ENCODE measurements at regions not wholly inside any gene's neighbourhood (a gene's known extent, or its start where the extent isn't known, plus 50 kb on each side); places are given as distances from the start of the nearest gene placed in this dataset.

DNA sequence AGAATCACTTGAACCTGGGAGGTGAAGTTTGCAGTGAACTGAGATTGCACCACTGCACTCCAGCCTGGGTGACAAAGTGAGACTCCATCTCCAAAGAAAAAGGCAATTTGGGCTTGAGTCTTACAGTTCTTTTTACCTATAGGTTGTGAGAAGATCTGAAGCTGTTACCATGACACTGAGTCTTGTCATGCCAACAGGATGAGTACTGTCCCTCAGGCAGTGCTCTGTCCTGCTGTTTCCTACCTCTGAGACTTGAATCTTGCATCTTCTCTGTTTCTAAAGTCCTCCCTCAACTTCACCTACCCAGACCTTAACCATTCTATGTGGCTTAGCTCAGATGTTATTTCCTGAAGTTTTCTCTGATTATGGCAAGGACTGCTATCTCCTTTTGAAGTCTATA, 400.8 kb upstream of the PRICKLE1 start:
- H3K4me3 ChIP-seq (ENCODE audit: low read depth, low read length), result no peak overlapping the region

DNA sequence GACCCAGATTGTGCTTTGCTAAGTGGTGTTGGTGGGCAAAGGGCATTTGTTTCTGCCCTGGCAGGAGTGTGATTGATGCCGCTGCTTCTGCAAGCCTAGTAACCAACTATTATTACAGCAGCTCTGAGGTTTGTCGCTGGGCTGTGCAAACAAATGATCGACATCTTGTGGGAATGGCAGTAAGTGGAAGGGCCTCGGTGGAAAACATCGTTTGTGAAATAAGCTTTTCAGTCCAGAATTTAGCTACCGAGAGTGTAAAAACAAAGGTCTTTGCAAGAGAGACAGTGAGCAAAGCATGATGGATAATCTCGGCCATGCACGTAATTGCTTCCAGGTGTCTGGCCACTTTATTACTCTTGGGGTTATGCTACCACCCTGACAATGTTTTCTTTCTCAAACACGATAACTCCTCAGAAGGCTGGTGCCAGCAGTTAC, 397.7 kb upstream of the PRICKLE1 start:
- DNase-seq (ENCODE audit: low read depth), result no peak
- H3K4me3 ChIP-seq (ENCODE audit: low read depth, low read length), result no peak overlapping the region

More for the DNA sequence above, 400.8 kb upstream of the PRICKLE1 start:
- no peak for DNase-seq (ENCODE audit: low read depth)

DNA sequence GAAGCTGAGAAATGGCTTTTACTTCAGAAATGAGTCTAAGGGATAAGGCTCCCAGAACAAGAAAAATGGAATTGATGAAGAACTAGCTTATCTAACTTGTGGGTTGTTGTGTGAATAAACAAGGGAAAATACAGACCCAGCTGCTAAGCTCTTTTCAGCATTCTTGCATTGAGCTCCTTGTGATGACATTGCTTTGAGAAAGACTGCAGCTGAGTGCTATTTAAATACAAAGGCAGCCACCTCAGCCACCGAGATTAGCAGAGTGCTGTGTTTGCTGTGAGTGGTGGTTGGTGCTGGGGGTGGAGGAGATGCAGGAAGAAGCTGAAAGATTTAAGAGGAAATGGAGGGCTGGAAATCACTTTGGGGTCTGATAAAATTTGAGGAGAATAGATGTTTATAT, 396.0 kb upstream of the PRICKLE1 start:
- no peak for DNase-seq (ENCODE audit: low read depth)
- H3K4me3 ChIP-seq (ENCODE audit: low read depth, low read length), result no peak overlapping the region

DNA sequence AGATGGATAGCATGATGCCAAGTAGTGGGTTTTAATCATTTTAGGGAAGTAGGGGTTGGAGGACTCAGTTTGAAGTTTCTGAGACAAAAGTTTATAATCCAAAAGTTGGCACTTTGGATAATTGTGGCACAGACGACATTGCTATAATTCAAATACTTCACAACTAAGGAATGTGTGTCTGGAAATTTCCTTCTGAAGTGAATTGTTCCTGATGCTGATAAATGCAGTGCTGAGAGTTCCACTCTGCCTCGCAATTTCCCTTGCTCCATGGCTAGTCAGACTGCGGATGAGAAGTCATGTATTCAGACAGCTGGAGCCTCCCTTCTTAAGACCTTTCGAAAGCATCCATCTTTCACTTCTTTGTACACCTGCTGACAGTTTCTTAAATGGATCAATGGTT, 393.3 kb upstream of the PRICKLE1 start:
- H3K4me3 ChIP-seq (ENCODE audit: low read depth, low read length), result no peak overlapping the region
- no peak for DNase-seq (ENCODE audit: low read depth)

DNA sequence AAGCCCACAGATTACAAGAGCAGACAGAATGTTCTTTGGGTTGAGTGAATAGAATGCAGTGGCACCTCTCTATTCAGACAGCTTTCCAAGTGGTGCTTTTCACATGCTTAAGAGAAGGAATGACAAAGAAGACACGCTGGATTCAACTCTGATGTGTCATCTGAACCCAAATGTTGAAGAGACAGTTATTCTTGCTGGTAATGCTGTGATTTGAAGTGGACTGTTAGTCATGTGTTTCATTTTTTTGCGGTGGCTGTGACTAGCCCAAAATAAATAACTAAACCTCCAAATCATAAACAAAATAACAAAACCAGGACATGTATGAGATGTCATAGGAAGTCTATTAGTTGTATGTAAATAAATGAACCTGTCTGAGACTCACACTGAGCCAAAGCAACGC, 391.8 kb upstream of the PRICKLE1 start:
- DNase-seq (ENCODE audit: low read depth), result no peak
- no peak overlapping the region for H3K4me3 ChIP-seq (ENCODE audit: low read depth, low read length)

DNA sequence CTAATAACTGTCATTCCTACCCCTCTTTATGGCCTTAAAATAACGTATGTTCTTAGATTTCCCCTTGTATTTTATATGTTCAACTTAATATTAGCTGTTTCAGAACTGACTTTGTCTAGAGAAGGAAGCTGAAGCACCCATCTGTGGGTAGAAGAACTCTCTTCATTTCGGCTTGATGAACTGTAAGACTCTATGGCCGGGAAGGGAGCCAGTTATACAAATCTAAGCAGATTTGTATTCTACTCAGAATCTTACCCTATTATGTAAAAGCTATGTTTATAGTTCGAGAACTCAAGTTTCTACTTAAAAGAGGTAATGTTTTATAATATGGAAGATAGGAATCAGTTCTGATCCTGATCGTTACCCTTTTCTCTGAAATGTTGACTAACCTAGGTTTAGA, 390.9 kb upstream of the PRICKLE1 start:
- H3K4me3 ChIP-seq (ENCODE audit: low read depth, low read length), result no peak overlapping the region

DNA sequence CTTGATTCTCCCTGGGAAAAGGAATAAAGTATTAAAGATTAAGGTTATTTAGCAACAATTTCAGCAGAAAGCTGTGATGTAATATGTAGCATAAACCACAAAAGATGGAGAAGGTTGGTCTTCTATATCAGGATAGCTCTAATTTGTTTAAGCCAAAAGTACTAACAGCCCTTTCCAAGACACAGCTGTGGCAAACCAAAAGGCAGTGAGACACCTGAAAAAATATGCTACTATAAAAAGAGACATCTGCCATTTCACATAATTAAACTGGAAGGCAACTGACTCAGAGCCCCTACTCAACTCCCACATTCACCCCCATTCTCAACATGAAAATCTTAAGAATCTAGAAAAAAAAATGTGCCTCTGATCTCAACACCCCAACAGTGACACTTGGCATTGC, 390.2 kb upstream of the PRICKLE1 start:
- no peak overlapping the region for H3K4me3 ChIP-seq (ENCODE audit: low read depth, low read length)
- no peak for DNase-seq (ENCODE audit: low read depth)

More for the DNA sequence above, 390.9 kb upstream of the PRICKLE1 start:
- no peak for DNase-seq (ENCODE audit: low read depth)

DNA sequence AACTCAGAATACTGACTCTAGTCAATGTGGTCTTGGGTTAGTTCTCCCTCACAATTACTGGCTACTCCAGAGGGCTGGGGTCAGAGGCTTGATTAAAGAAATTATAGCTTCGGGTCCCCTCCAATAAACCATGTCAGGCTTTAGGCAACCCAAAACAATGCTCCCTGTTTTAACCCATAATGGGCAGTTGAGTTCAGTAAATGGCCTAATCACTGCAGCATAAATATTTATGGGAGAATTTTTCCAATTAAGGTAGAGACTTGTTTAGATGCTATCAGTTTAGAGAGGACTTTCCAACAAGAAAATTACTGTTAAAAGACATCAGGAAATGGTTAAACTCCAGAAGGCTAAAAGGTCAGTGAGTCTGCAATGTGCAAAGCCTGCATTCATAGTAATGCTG, 389.2 kb upstream of the PRICKLE1 start:
- no peak for DNase-seq (ENCODE audit: low read depth)
- H3K4me3 ChIP-seq (ENCODE audit: low read depth, low read length), result no peak overlapping the region

DNA sequence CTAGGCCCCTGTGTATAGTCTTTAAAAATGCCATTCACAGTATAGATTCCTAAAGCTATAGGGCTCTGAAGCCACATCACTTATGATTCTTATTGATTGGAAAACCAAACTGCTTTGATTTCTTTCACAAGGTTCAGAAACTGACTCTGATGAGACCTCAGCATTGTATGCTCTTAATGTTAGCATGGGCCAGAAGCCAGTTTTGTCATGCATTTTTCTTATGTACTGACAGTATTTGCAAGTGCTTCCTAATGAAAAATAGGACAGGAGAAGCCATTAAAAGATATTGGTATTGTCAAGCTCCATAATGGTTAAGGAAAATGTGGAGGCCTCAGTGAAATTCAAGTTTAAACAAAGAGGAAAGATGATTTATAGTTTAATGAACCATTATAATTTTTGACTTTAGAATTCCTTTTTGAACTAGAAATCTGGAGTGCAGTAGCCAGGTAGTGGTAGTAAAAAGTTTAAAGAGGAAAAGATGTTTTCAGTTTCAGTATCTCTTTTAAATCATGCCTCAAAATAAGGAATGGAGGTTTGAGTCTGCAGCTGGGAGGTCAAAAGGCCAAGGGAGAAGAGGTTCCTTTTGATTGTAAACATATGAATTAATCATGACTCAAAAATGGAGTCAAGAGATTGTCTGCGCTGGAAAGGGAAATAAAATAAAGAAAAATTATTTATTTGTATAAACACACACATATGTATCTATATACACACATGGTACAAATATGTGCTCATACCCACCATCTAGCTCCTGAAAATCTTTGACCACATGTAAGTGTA, 388.1 kb upstream of the PRICKLE1 start:
- no peak for DNase-seq (ENCODE audit: low read depth)
- H3K4me3 ChIP-seq (ENCODE audit: low read depth, low read length), result no peak overlapping the region

DNA sequence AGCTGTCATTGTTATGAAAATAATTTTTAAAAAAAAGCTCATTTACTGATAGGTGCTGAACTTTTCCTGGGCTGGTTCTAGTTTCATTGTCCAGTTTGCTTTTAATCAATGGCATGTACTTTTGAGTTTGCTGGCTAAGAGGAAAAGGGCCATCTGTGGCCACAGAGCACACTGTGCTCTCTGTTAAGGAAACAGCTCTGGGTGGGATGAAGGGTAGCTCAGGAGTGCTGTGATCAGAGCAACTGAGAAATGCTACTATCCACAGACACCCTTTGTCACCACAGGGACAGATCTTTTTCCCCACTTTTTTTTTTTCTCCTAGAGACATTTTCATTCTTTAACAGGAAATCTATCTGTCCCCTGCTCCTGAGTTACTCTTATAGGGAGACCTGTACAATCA, 387.1 kb upstream of the PRICKLE1 start:
- no peak overlapping the region for H3K4me3 ChIP-seq (ENCODE audit: low read depth, low read length)
- DNase-seq (ENCODE audit: low read depth), result no peak

DNA sequence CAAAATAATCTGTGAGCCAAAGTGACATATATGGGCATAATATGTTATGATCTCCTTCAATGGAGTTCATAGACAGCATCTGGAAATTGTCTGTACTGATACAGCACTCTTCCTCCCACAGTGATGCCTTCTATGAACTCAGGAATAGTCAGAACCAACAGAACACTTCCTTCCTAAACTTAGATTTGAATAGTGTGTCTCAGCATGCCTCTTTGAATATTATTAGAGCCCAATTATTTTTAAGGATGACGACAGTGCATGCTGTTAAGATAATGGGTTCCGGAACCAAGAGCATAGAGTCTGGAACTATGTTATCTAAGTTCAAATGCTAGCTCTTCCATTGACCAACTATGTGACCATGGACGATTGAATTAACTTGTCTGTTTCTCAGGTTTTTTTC, 386.6 kb upstream of the PRICKLE1 start:
- DNase-seq (ENCODE audit: low read depth), result no peak
- no peak overlapping the region for H3K4me3 ChIP-seq (ENCODE audit: low read depth, low read length)

DNA sequence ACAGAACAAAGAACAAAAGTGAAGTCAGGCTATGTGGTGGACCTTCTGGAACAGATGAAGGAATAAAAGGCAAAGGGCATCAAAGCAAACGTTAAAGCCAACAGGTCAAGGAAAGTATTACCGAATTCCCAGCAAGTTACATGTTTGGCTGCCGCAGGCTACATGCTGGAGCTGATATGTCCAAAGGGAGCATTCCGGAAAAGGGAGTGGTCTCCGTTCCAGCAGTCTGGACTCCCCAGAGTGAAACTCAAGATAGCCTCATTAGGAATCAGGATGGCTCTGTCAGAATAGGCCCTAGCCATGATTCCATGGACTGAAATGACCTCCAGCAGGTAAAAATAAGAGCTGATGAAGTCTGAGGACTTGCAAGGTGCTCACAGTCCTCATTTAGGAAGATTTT, 379.8 kb upstream of the PRICKLE1 start:
- H3K4me3 ChIP-seq (ENCODE audit: low read depth, low read length), result no peak overlapping the region
- no peak for DNase-seq (ENCODE audit: low read depth)

DNA sequence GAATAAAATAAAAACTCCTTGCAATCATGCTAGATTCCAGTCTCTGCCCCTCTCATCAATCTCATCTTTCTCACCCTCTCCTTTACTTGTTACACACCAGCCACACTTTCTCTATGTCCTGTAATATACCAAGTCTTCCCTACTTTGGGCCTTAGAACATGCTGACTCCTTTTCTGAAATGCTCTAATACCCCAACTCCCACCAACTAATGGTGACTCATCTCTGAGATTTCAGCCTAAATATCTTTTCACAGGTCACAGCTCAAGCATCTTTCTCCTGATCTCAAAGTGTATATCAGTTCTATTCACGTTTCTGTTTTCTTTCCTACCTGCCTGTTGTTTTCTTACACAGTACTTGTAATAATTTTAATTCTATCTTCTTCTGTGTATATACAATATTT, 378.9 kb upstream of the PRICKLE1 start:
- no peak for DNase-seq (ENCODE audit: low read depth)
- H3K4me3 ChIP-seq (ENCODE audit: low read depth, low read length), result no peak overlapping the region

DNA sequence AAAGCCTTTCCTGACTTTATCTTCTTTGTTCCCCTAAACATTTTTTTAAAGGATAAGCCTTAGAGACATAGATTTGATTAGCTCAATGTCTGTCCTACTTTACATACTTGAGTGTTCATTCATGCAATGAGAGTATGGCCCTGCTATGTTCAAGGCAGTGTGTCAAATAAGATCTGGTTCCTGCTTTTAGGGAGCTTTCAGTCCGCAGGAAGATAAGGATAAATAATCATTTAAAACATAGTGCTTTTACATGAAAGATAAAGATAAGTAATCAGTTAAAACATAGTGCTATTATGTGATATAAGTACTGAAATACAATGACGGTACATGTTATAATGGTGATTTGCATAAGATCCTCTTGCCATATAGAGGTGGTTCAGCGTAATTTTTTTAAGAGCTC, 378.3 kb upstream of the PRICKLE1 start:
- H3K4me3 ChIP-seq (ENCODE audit: low read depth, low read length), result no peak overlapping the region

DNA sequence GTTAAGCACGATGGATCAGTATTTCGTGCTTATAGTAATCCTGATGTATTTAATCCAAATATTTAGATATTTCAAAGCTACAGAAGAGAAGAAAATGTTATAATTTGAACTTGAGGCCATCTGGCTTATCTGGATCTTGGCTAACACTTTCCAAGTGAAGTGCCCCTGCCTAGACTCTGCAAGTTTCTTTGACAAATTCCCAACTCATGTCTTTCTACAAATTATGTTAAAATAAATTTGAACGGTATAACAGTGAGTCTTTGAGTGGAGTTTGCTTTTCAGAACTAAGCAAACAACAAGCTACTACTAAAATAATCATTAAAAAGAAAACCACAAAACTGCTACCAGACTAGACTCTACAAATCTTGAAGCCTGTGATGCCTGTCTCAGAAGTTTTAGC, 374.4 kb upstream of the PRICKLE1 start:
- DNase-seq (ENCODE audit: low read depth), result no peak
- no peak overlapping the region for H3K4me3 ChIP-seq (ENCODE audit: low read depth, low read length)

More for the DNA sequence above, 378.3 kb upstream of the PRICKLE1 start:
- no peak for DNase-seq (ENCODE audit: low read depth)

DNA sequence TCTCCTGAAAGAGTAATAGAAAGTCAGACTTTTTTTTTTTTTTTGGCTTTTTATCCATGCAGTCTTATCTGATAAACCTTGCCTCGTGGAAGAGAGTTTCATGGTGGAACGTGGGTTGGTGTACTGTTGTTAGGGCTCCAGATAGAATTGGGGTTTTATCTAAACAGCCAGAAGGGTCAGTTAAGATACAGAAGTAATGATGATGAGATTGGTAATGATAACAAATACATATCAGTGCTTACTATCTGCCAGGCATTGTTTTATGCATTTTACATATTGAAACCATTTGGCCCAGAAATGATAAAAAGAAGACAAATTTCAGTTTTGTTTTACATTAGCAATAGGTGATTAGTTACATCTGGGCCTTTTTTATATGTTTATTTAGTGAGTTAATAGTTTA, 372.8 kb upstream of the PRICKLE1 start:
- DNase-seq (ENCODE audit: low read depth), result no peak
- no peak overlapping the region for H3K4me3 ChIP-seq (ENCODE audit: low read depth, low read length)

DNA sequence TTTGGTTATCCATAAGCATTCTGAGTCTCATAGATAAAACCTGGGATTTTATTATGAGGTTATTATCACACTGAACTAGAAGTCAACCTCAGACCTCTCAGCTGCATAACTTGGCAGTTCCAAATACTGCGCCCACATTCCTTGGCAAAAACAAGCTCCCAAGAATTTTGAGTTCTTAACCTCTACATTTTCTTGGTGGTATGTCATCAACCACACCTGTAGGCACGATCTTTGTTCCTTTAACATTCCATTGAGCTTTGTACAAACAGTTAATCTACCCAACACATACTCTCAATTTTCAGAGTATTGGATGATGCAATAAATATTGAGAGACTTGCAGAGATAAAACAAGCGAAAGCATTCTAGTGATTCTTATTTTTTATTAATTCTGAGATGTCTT, 371.8 kb upstream of the PRICKLE1 start:
- H3K4me3 ChIP-seq (ENCODE audit: low read depth, low read length), result no peak overlapping the region
- peak; percentile 48 for DNase-seq (ENCODE audit: low read depth)

DNA sequence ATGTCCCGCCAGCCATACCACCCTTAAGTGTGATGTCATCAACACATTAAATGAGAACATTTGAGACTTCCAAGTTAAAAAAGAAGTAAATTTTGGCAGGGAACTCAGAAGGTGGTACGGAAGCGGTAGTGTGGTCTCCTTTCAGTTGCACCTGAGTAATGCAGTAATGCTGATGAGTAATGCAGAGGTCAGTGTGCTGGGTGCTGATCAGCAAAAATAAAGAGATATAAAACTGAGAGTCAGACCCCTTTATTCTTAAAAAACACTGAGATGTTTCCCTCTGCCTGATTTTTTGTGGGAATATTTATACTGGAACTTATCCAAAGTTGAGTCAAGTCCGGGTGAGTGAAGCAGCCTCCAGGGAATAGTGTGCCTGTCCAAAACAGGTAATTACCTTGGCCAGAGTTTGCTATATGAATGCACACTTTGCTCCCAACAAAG, 370.6 kb upstream of the PRICKLE1 start:
- H3K4me3 ChIP-seq (ENCODE audit: low read depth, low read length), result no peak overlapping the region
- DNase-seq (ENCODE audit: low read depth), result no peak

DNA sequence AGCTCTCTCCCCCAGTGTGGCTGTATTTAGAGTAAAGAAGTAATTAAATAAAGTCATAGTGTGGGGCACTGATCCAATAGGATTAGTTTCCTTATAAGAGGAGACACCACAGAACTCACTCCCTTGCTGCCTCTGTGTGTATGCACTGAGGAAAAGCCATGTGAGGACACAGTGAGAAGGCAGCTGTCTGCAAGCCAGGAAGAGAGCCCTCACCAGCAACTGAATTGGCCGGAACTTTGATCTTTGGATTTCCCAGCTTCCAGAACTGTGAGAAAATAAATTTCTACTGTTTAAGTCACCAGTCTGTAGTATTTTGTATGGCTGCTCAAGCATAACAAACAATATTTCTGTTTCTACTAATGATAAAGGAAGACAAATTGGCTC, 368.7 kb upstream of the PRICKLE1 start:
- no peak for DNase-seq (ENCODE audit: low read depth)
- H3K4me3 ChIP-seq (ENCODE audit: low read depth, low read length), result no peak overlapping the region

DNA sequence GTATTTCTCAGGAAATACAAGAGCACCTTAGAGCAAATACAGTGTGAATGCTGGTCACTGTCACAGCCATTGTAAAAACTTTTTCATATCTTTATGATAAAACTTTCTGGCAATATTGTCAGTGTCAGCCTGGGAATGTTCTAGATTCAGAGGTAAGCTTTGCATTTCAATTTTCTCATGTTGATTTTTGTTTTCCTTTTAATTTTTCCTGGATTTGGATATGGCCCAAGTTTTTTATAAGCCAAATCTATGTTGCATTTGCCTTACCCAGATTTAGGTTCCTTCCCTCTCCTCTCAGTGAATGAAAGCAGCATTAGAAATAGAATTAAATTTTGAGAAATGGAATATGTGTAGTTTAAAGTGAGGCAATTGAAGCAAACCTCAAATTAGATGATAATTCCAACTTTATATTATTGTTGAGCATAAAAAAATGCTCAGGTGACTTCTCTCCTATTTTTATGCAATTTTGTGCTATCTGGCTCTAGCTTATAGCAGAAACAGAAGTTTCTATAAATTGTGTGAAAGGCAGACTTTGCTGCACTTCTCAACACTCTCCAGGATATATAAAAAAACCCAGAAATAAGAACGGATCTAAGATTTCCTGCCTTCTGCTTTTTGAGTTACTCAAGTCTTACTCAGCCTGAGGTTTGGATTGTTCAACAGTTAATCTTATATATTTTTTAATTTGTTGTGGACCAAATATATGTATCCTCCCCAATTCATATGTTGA, 368.2 kb upstream of the PRICKLE1 start:
- no peak overlapping the region for H3K4me3 ChIP-seq (ENCODE audit: low read depth, low read length)
- DNase-seq (ENCODE audit: low read depth), result no peak

DNA sequence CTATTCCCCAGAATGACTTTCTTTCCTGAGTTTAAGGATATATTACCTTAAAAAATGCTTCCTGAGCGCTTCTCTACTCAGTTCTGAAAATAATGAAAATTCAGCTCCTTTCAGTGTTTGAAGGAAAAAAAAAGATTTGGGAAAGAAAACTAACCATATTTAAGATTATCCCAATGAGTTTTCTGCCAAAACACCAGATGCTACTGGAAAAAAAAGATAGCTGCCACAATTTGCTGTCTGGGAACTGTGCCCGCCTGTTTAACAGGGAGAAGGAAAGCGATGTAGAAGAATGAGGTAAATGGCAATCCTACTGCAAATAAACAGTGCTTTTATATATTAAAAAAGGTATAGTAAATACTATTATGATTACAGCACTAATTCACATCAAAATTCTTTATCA, 367.6 kb upstream of the PRICKLE1 start:
- H3K4me3 ChIP-seq (ENCODE audit: low read depth, low read length), result no peak overlapping the region
- DNase-seq (ENCODE audit: low read depth), result no peak
